ENCODE measurements at regions not wholly inside any gene's neighbourhood (a gene's known extent, or its start where the extent isn't known, plus 50 kb on each side); places are given as distances from the start of the nearest gene placed in this dataset.

- WGBS, 2 donors, result 96 to 97% methylated on average over 7 of the region's 7 CpGs
- Histone ChIP-seq H3K9me3 (ENCODE audit: control insufficient read depth, low read length) (no peaks in the 10 kb centered on the region), H3K27me3 (ENCODE audit: control insufficient read depth in 1 of 2, insufficient read depth in 2 of 2, low read length in 1 of 2) (no peaks in the 10 kb centered on the region), H3K27ac (ENCODE audit: low read depth in 1 of 2, low read length in 2 of 2) (no peak overlapping the region), H3K4me3 (ENCODE audit: low read length in 2 of 2) (no peak overlapping the region), H3K4me1 (ENCODE audit: control insufficient read depth in 1 of 2, insufficient read depth in 2 of 2, low read length in 2 of 2) (no peaks in the 10 kb centered on the region), H3K36me3 (ENCODE audit: control insufficient read depth in 1 of 2, insufficient read depth in 2 of 2, low read length in 1 of 2) (no peaks in the 10 kb centered on the region)
- no peak for ATAC-seq (ENCODE audit: low FRiP score)
- intact Hi-C loops (cut with DNase I), result no loop called here
- no peak for DNase-seq
These were observed 123.9 kb upstream of the HAAO start for GRCh38 chr2:42916324-42916723.

GRCh38 chr2:42914860-42915259 lies 122.5 kb upstream of the HAAO start:
- H3K36me3 ChIP-seq (ENCODE audit: control insufficient read depth in 1 of 2, insufficient read depth in 2 of 2, low read length in 1 of 2), result no peaks in the 10 kb centered on the region
- H3K4me3 ChIP-seq (ENCODE audit: low read length in 2 of 2), result no peak overlapping the region
- intact Hi-C loops (cut with DNase I), result no loop called here
- H3K27me3 ChIP-seq (ENCODE audit: control insufficient read depth in 1 of 2, insufficient read depth in 2 of 2, low read length in 1 of 2), result no peaks in the 10 kb centered on the region
- no peak overlapping the region for H3K27ac ChIP-seq (ENCODE audit: low read depth in 1 of 2, low read length in 2 of 2)
- no peaks in the 10 kb centered on the region for H3K9me3 ChIP-seq (ENCODE audit: control insufficient read depth, low read length)
- H3K4me1 ChIP-seq (ENCODE audit: control insufficient read depth in 1 of 2, insufficient read depth in 2 of 2, low read length in 2 of 2), result no peaks in the 10 kb centered on the region
- DNase-seq (no peak), ATAC-seq (ENCODE audit: low FRiP score) (no peak)
- WGBS, 2 donors, result 83 to 92% methylated on average over 1 of the region's 1 CpG

GRCh38 chr2:42914314-42914713 lies 121.9 kb upstream of the HAAO start:
- WGBS, 2 donors, result 56 to 58% methylated on average over 8 of the region's 8 CpGs
- DNase-seq (no peak), ATAC-seq (ENCODE audit: low FRiP score) (no peak)
- Histone ChIP-seq H3K4me3 (ENCODE audit: low read length in 2 of 2) (no peak overlapping the region), H3K27me3 (ENCODE audit: control insufficient read depth in 1 of 2, insufficient read depth in 2 of 2, low read length in 1 of 2) (no peaks in the 10 kb centered on the region), H3K9me3 (ENCODE audit: control insufficient read depth, low read length) (no peaks in the 10 kb centered on the region), H3K4me1 (ENCODE audit: control insufficient read depth in 1 of 2, insufficient read depth in 2 of 2, low read length in 2 of 2) (no peaks in the 10 kb centered on the region), H3K27ac (ENCODE audit: low read depth in 1 of 2, low read length in 2 of 2) (no peak overlapping the region), H3K36me3 (ENCODE audit: control insufficient read depth in 1 of 2, insufficient read depth in 2 of 2, low read length in 1 of 2) (no peaks in the 10 kb centered on the region)
- intact Hi-C loops (cut with DNase I), result no loop called here

- no peak for ATAC-seq (ENCODE audit: low FRiP score)
- H3K27ac ChIP-seq (ENCODE audit: low read depth in 1 of 2, low read length in 2 of 2), result no peak overlapping the region
- 49 to 62% methylated on average over 2 of the region's 2 CpGs for WGBS, 2 donors
These were observed 121.0 kb upstream of the HAAO start for GRCh38 chr2:42913280-42913878.

GRCh38 chr2:42910645-42911405 lies 118.4 kb upstream of the HAAO start:
- intact Hi-C loops (cut with DNase I), result no loop called here
- DNase-seq, result no peak
- Histone ChIP-seq H3K9me3 (ENCODE audit: control insufficient read depth, low read length) (no peaks in the 10 kb centered on the region), H3K27me3 (ENCODE audit: control insufficient read depth in 1 of 2, insufficient read depth in 2 of 2, low read length in 1 of 2) (no peaks in the 10 kb centered on the region), H3K4me3 (ENCODE audit: low read length in 2 of 2) (no peak overlapping the region), H3K27ac (ENCODE audit: low read depth in 1 of 2, low read length in 2 of 2) (peak overlapping the region in 1 of 2 donors; percentile 26), H3K4me1 (ENCODE audit: control insufficient read depth in 1 of 2, insufficient read depth in 2 of 2, low read length in 2 of 2) (peaks cover 0 to 2% of the 10 kb centered on the region in 2 donors), H3K36me3 (ENCODE audit: control insufficient read depth in 1 of 2, insufficient read depth in 2 of 2, low read length in 1 of 2) (no peaks in the 10 kb centered on the region)
- ATAC-seq (ENCODE audit: low FRiP score), result no peak
- 86 to 93% methylated on average over 3 of the region's 3 CpGs for WGBS, 2 donors

More at GRCh38 chr2:42913280-42913878, 121.0 kb upstream of the HAAO start:
- no peaks in the 10 kb centered on the region for H3K9me3 ChIP-seq (ENCODE audit: control insufficient read depth, low read length)
- no peaks in the 10 kb centered on the region for H3K27me3 ChIP-seq (ENCODE audit: control insufficient read depth in 1 of 2, insufficient read depth in 2 of 2, low read length in 1 of 2)
- DNase-seq, result no peak
- no peaks in the 10 kb centered on the region for H3K36me3 ChIP-seq (ENCODE audit: control insufficient read depth in 1 of 2, insufficient read depth in 2 of 2, low read length in 1 of 2)
- no peak overlapping the region for H3K4me3 ChIP-seq (ENCODE audit: low read length in 2 of 2)
- intact Hi-C loops (cut with DNase I), result no loop called here
- no peaks in the 10 kb centered on the region for H3K4me1 ChIP-seq (ENCODE audit: control insufficient read depth in 1 of 2, insufficient read depth in 2 of 2, low read length in 2 of 2)

GRCh38 chr2:42909966-42910365 lies 117.6 kb upstream of the HAAO start:
- Histone ChIP-seq H3K4me1 (ENCODE audit: control insufficient read depth in 1 of 2, insufficient read depth in 2 of 2, low read length in 2 of 2) (peaks cover 0 to 2% of the 10 kb centered on the region in 2 donors), H3K27ac (ENCODE audit: low read depth in 1 of 2, low read length in 2 of 2) (no peak overlapping the region), H3K9me3 (ENCODE audit: control insufficient read depth, low read length) (no peaks in the 10 kb centered on the region), H3K4me3 (ENCODE audit: low read length in 2 of 2) (no peak overlapping the region), H3K27me3 (ENCODE audit: control insufficient read depth in 1 of 2, insufficient read depth in 2 of 2, low read length in 1 of 2) (no peaks in the 10 kb centered on the region), H3K36me3 (ENCODE audit: control insufficient read depth in 1 of 2, insufficient read depth in 2 of 2, low read length in 1 of 2) (no peaks in the 10 kb centered on the region)
- intact Hi-C loops (cut with DNase I), result no loop called here
- DNase-seq (no peak), ATAC-seq (ENCODE audit: low FRiP score) (no peak)
- 77 to 84% methylated on average over 7 of the region's 7 CpGs for WGBS, 2 donors

- intact Hi-C loops (cut with DNase I), result no loop called here
- no peaks in the 10 kb centered on the region for H3K36me3 ChIP-seq (ENCODE audit: control insufficient read depth in 1 of 2, insufficient read depth in 2 of 2, low read length in 1 of 2)
- H3K4me3 ChIP-seq (ENCODE audit: low read length in 2 of 2), result no peak overlapping the region
- no peak for ATAC-seq (ENCODE audit: low FRiP score)
- H3K27ac ChIP-seq (ENCODE audit: low read depth in 1 of 2, low read length in 2 of 2), result peak overlapping the region; percentile 72 to 86
- 7 to 13% methylated on average over 6 of the region's 6 CpGs for WGBS, 2 donors
- H3K4me1 ChIP-seq (ENCODE audit: control insufficient read depth in 1 of 2, insufficient read depth in 2 of 2, low read length in 2 of 2), result peaks cover 0 to 2% of the 10 kb centered on the region in 2 donors
- DNase-seq, result no peak
- H3K9me3 ChIP-seq (ENCODE audit: control insufficient read depth, low read length), result no peaks in the 10 kb centered on the region
- no peaks in the 10 kb centered on the region for H3K27me3 ChIP-seq (ENCODE audit: control insufficient read depth in 1 of 2, insufficient read depth in 2 of 2, low read length in 1 of 2)
These were observed 116.3 kb upstream of the HAAO start for GRCh38 chr2:42908518-42909200.

GRCh38 chr2:42907835-42908234 lies 115.5 kb upstream of the HAAO start:
- Histone ChIP-seq H3K36me3 (ENCODE audit: control insufficient read depth in 1 of 2, insufficient read depth in 2 of 2, low read length in 1 of 2) (no peaks in the 10 kb centered on the region), H3K9me3 (ENCODE audit: control insufficient read depth, low read length) (no peaks in the 10 kb centered on the region), H3K27ac (ENCODE audit: low read depth in 1 of 2, low read length in 2 of 2) (peak overlapping the region; percentile 72 to 86), H3K4me1 (ENCODE audit: control insufficient read depth in 1 of 2, insufficient read depth in 2 of 2, low read length in 2 of 2) (peaks cover 0 to 2% of the 10 kb centered on the region in 2 donors), H3K4me3 (ENCODE audit: low read length in 2 of 2) (no peak overlapping the region), H3K27me3 (ENCODE audit: control insufficient read depth in 1 of 2, insufficient read depth in 2 of 2, low read length in 1 of 2) (no peaks in the 10 kb centered on the region)
- intact Hi-C loops (cut with DNase I), result loop anchor here in 1 of 2 donors (2.0 kb wide), 1 partner anchor 15 kb away; no protein-coding TSS in a partner anchor
- DNase-seq, result no peak
- 85 to 90% methylated on average over 1 of the region's 1 CpG for WGBS, 2 donors
- ATAC-seq (ENCODE audit: low FRiP score), result no peak
